ENCODE measurements at regions not wholly inside any gene's neighbourhood (a gene's known extent, or its start where the extent isn't known, plus 50 kb on each side); places are given as distances from the start of the nearest gene placed in this dataset.

DNA sequence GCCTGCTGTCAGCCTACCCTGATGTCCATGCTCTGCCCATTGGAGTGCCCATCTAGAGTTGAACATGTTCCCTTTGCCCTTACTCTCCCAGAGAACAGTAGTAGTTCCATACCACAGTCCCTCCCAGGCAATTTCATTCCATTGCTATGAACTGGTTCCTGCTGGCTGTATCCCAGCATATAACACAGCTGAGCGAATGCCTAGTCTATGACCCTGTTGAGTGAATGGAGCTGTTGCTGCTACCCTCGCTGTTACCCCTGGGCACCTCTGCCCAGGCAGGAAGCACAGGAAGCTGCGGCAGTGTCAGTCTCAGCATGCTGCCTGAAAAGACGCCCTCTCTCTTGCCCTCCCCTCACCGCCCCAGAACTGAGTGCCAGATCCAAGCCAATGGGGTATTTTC, 73.3 kb downstream of the SOX3 start (continued):
- TF ChIP-seq, protein P1, sequence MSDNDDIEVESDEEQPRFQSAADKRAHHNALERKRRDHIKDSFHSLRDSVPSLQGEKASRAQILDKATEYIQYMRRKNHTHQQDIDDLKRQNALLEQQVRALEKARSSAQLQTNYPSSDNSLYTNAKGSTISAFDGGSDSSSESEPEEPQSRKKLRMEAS (IDR thresholded peaks at IDR 0.05), result no peak
- TF ChIP-seq, protein P2, sequence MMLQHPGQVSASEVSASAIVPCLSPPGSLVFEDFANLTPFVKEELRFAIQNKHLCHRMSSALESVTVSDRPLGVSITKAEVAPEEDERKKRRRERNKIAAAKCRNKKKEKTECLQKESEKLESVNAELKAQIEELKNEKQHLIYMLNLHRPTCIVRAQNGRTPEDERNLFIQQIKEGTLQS (IDR thresholded peaks at IDR 0.05), result no peak
- TF ChIP-seq FOSL1 (IDR thresholded peaks at IDR 0.05; ENCODE audit: low read depth), result no peak
- TF ChIP-seq, protein P3, sequence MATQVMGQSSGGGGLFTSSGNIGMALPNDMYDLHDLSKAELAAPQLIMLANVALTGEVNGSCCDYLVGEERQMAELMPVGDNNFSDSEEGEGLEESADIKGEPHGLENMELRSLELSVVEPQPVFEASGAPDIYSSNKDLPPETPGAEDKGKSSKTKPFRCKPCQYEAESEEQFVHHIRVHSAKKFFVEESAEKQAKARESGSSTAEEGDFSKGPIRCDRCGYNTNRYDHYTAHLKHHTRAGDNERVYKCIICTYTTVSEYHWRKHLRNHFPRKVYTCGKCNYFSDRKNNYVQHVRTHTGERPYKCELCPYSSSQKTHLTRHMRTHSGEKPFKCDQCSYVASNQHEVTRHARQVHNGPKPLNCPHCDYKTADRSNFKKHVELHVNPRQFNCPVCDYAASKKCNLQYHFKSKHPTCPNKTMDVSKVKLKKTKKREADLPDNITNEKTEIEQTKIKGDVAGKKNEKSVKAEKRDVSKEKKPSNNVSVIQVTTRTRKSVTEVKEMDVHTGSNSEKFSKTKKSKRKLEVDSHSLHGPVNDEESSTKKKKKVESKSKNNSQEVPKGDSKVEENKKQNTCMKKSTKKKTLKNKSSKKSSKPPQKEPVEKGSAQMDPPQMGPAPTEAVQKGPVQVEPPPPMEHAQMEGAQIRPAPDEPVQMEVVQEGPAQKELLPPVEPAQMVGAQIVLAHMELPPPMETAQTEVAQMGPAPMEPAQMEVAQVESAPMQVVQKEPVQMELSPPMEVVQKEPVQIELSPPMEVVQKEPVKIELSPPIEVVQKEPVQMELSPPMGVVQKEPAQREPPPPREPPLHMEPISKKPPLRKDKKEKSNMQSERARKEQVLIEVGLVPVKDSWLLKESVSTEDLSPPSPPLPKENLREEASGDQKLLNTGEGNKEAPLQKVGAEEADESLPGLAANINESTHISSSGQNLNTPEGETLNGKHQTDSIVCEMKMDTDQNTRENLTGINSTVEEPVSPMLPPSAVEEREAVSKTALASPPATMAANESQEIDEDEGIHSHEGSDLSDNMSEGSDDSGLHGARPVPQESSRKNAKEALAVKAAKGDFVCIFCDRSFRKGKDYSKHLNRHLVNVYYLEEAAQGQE (IDR thresholded peaks at IDR 0.05; ENCODE audit: low read depth), result no peak
- TF ChIP-seq ELF1 (IDR thresholded peaks at IDR 0.05; ENCODE audit: borderline replicate concordance, low read depth), result no peak

DNA sequence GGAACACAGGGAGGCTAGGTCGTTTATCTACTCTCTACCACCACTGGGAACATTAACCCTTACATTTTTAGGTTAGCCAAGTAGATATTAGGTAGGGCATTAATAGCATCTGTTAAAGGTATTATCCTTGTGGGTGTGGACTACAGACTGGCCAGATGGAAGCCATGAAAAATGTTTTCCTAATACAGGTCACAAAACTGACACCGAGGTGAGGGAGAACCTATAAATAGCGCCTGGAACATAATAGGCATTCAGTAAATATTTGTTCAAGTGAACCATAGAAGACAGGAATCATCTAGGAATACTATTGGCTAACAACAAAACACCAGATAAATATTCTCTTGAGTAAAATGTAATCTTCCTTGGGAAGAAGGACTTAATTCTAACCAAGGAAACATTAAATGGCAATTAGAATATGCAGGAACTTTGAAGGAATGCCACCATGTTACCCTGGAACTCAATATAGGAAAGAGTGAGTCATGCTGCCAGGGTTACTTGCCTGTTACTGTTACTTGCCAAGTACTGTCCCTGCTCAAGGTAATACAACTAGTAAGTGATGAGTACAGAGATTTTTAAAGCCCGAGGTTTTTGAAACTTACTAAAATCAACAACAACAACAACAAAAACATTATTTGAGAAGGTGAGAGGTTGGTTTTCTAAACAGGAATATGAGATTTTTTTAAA, 79.0 kb downstream of the SOX3 start:
- Histone ChIP-seq H3K36me3 (ENCODE audit: control insufficient read depth in 1 of 2, insufficient read depth in 2 of 2, low read length in 2 of 2) (no peaks in the 10 kb centered on the region), H3K4me3 (replicated peaks in 1 of 2; ENCODE audit: low read depth in 1 of 2, low read length in 2 of 2) (no peak overlapping the region), H3K27me3 (ENCODE audit: insufficient read depth, low read length) (no peaks in the 10 kb centered on the region), H3K4me1 (ENCODE audit: control insufficient read depth in 1 of 2, insufficient read depth in 2 of 2, low read length in 2 of 2) (no peaks in the 10 kb centered on the region), H3K9me2 (ENCODE audit: insufficient read depth) (no peaks in the 10 kb centered on the region), H3K27ac (ENCODE audit: low read depth, low read length) (no peak overlapping the region), H3K79me2 (ENCODE audit: insufficient read depth, low read length) (no peaks in the 10 kb centered on the region), H3K9me3 (ENCODE audit: control insufficient read depth in 1 of 2, insufficient read depth in 1 of 2, low read depth in 1 of 2, low read length in 2 of 2) (no peaks in the 10 kb centered on the region), H3K4me2 (ENCODE audit: low read length) (no peak overlapping the region), H4K20me1 (ENCODE audit: insufficient read depth) (no peaks in the 10 kb centered on the region), H3K9ac (ENCODE audit: low read length) (no peak overlapping the region), H2AFZ (ENCODE audit: low read depth, low read length, poor library complexity, severe bottlenecking) (no peak overlapping the region)
- intact Hi-C loops (cut with micrococcal nuclease), result no loop called here
- DNase-seq (ENCODE audit: low read depth, low spot score), result no peak
- ATAC-seq, result no peak
- RAD21 ChIA-PET (ENCODE audit: low non-redundant PET in 1 of 2, low total read pairs in 2 of 2, uncharacterized antibody in 2 of 2, unreplicated experiment in 2 of 2), result no interaction called here
- BruUV-seq (replicated peaks), result no TSS peak
- POLR2A ChIA-PET, result no interaction called here
- CTCF ChIA-PET, result no interaction called here
- TF ChIP-seq, protein P4, sequence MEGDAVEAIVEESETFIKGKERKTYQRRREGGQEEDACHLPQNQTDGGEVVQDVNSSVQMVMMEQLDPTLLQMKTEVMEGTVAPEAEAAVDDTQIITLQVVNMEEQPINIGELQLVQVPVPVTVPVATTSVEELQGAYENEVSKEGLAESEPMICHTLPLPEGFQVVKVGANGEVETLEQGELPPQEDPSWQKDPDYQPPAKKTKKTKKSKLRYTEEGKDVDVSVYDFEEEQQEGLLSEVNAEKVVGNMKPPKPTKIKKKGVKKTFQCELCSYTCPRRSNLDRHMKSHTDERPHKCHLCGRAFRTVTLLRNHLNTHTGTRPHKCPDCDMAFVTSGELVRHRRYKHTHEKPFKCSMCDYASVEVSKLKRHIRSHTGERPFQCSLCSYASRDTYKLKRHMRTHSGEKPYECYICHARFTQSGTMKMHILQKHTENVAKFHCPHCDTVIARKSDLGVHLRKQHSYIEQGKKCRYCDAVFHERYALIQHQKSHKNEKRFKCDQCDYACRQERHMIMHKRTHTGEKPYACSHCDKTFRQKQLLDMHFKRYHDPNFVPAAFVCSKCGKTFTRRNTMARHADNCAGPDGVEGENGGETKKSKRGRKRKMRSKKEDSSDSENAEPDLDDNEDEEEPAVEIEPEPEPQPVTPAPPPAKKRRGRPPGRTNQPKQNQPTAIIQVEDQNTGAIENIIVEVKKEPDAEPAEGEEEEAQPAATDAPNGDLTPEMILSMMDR (IDR thresholded peaks at IDR 0.05 in 2 of 3, conservative IDR thresholded peaks at IDR 0.05 in 1 of 3; ENCODE audit: borderline replicate concordance in 1 of 3, insufficient read depth in 1 of 3, low read depth in 2 of 3, low read length in 2 of 3), result no peak
- TF ChIP-seq ELF1 (IDR thresholded peaks at IDR 0.05; ENCODE audit: borderline replicate concordance, low read depth) (no peak), ZFX (IDR thresholded peaks at IDR 0.05) (no peak), EGR1 (IDR thresholded peaks at IDR 0.05; ENCODE audit: low read depth) (no peak), POLR2AphosphoS5 (IDR thresholded peaks at IDR 0.05; ENCODE audit: low read depth, low read length) (no peak), EZH2 (IDR thresholded peaks at IDR 0.05) (no peak), SIN3A (IDR thresholded peaks at IDR 0.05; ENCODE audit: low read depth) (no peak), CBX3 (IDR thresholded peaks at IDR 0.05; ENCODE audit: low read depth) (no peak), YY1 (IDR thresholded peaks at IDR 0.05; ENCODE audit: extremely low read depth, insufficient replicate concordance, low read depth, low read length) (no peak), SP1 (IDR thresholded peaks at IDR 0.05; ENCODE audit: low read depth) (no peak), SRF (IDR thresholded peaks at IDR 0.05; ENCODE audit: low read depth) (no peak)
- TF ChIP-seq, protein P5, sequence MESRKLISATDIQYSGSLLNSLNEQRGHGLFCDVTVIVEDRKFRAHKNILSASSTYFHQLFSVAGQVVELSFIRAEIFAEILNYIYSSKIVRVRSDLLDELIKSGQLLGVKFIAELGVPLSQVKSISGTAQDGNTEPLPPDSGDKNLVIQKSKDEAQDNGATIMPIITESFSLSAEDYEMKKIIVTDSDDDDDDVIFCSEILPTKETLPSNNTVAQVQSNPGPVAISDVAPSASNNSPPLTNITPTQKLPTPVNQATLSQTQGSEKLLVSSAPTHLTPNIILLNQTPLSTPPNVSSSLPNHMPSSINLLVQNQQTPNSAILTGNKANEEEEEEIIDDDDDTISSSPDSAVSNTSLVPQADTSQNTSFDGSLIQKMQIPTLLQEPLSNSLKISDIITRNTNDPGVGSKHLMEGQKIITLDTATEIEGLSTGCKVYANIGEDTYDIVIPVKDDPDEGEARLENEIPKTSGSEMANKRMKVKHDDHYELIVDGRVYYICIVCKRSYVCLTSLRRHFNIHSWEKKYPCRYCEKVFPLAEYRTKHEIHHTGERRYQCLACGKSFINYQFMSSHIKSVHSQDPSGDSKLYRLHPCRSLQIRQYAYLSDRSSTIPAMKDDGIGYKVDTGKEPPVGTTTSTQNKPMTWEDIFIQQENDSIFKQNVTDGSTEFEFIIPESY (IDR thresholded peaks at IDR 0.05; ENCODE audit: extremely low read depth, insufficient replicate concordance, low read length), result no peak
- TF ChIP-seq, protein P1 (IDR thresholded peaks at IDR 0.05), result no peak
- TF ChIP-seq, protein P2 (IDR thresholded peaks at IDR 0.05), result no peak

Measured in HCT116 (cell line).